ENCODE measurements at regions not wholly inside any gene's neighbourhood (a gene's known extent, or its start where the extent isn't known, plus 50 kb on each side); places are given as distances from the start of the nearest gene placed in this dataset.

GRCh38 chr11:112610996-112611750 is 350.0 kb upstream of the NCAM1 start:
- DNase-seq (ENCODE audit: low read depth, low spot score) = no peak
- ChIA-PET POLR2A (no interaction called here), CTCF (no interaction called here)
- TF ChIP-seq, protein P1, sequence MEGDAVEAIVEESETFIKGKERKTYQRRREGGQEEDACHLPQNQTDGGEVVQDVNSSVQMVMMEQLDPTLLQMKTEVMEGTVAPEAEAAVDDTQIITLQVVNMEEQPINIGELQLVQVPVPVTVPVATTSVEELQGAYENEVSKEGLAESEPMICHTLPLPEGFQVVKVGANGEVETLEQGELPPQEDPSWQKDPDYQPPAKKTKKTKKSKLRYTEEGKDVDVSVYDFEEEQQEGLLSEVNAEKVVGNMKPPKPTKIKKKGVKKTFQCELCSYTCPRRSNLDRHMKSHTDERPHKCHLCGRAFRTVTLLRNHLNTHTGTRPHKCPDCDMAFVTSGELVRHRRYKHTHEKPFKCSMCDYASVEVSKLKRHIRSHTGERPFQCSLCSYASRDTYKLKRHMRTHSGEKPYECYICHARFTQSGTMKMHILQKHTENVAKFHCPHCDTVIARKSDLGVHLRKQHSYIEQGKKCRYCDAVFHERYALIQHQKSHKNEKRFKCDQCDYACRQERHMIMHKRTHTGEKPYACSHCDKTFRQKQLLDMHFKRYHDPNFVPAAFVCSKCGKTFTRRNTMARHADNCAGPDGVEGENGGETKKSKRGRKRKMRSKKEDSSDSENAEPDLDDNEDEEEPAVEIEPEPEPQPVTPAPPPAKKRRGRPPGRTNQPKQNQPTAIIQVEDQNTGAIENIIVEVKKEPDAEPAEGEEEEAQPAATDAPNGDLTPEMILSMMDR (IDR thresholded peaks at IDR 0.05; ENCODE audit: low read depth, low read length) = no peak
- Histone ChIP-seq H3K4me3 (ENCODE audit: low read depth, low read length) (no peak overlapping the region), H3K27ac (ENCODE audit: low read depth, low read length) (no peak overlapping the region), H3K9me3 (ENCODE audit: control insufficient read depth, insufficient read depth, low read length) (no peaks in the 10 kb centered on the region), H3K27me3 (ENCODE audit: control insufficient read depth, insufficient read depth, low read length) (no peaks in the 10 kb centered on the region)

DNA sequence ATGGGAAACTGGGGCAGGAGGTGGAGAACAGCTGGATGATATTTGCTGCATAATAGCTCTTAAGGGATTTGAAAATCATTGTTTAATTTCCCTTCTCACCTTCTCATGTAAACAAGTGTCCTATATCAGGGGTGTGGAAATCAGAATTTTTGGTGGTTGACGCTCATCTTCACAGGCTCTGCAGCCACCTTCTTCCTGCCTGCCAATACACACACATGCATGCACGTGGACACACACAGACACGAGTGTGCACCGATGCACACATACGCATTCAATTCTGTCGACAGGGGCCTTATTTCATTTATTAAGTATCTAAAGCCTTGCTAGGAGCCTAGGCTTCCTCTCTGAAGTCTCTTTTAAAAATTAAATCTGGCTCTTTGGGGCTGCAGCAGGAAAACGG is 349.4 kb upstream of the NCAM1 start:
- CTCF ChIA-PET = no interaction called here
- H3K27me3 ChIP-seq (ENCODE audit: control insufficient read depth, insufficient read depth, low read length) = no peaks in the 10 kb centered on the region
- POLR2A ChIA-PET = no interaction called here
- no peak overlapping the region for H3K27ac ChIP-seq (ENCODE audit: low read depth, low read length)
- H3K9me3 ChIP-seq (ENCODE audit: control insufficient read depth, insufficient read depth, low read length) = no peaks in the 10 kb centered on the region
- no peak for DNase-seq (ENCODE audit: low read depth, low spot score)
- TF ChIP-seq, protein P1 (IDR thresholded peaks at IDR 0.05; ENCODE audit: low read depth, low read length) = no peak
- H3K4me3 ChIP-seq (ENCODE audit: low read depth, low read length) = no peak overlapping the region

GRCh38 chr11:112612250-112612849 is 348.9 kb upstream of the NCAM1 start:
- no peak overlapping the region for H3K27ac ChIP-seq (ENCODE audit: low read depth, low read length)
- no peaks in the 10 kb centered on the region for H3K9me3 ChIP-seq (ENCODE audit: control insufficient read depth, insufficient read depth, low read length)
- H3K4me3 ChIP-seq (ENCODE audit: low read depth, low read length) = no peak overlapping the region
- TF ChIP-seq, protein P1 (IDR thresholded peaks at IDR 0.05; ENCODE audit: low read depth, low read length) = no peak
- ChIA-PET POLR2A (no interaction called here), CTCF (interaction anchor here (1.5 kb wide), 1 partner anchor 24 kb away, joined by 5 read pairs; no protein-coding TSS in a partner anchor)
- H3K27me3 ChIP-seq (ENCODE audit: control insufficient read depth, insufficient read depth, low read length) = no peaks in the 10 kb centered on the region
- no peak for DNase-seq (ENCODE audit: low read depth, low spot score)

- Histone ChIP-seq H3K9me3 (ENCODE audit: control insufficient read depth, insufficient read depth, low read length) (no peaks in the 10 kb centered on the region), H3K4me3 (ENCODE audit: low read depth, low read length) (no peak overlapping the region), H3K27ac (ENCODE audit: low read depth, low read length) (no peak overlapping the region), H3K27me3 (ENCODE audit: control insufficient read depth, insufficient read depth, low read length) (no peaks in the 10 kb centered on the region)
- POLR2A ChIA-PET = no interaction called here
- CTCF ChIA-PET = interaction anchor here (1.5 kb wide), 1 partner anchor 25 kb away, joined by 5 read pairs; no protein-coding TSS in a partner anchor
- DNase-seq (ENCODE audit: low read depth, low spot score) = no peak
- TF ChIP-seq, protein P1 (IDR thresholded peaks at IDR 0.05; ENCODE audit: low read depth, low read length) = no peak
These were observed 347.9 kb upstream of the NCAM1 start for GRCh38 chr11:112613051-112613972.

All from AG04450 (cell line).